Neural crest cell (in vitro differentiated cells): ENCODE measurements at regions not wholly inside any gene's neighbourhood (a gene's known extent, or its start where the extent isn't known, plus 50 kb on each side); places are given as distances from the start of the nearest gene placed in this dataset.

ENCODE experiments used
- DNase-seq: peaks from one replicate; pipeline ENCODE4 v3.0.0; 2021; ENCODE audit warnings: low read depth, mixed read lengths, low spot score
- H3K27ac Mint-ChIP-seq: one replicate; pipeline ENCODE4 v1.8.0; 2021; ENCODE audit warnings: mild to moderate bottlenecking, mixed read lengths; ENCODE audit not compliant: unreplicated experiment
- H3K27me3 Mint-ChIP-seq: 2 replicates; pipeline ENCODE4 v1.8.0; 2021; ENCODE audit warnings: low read depth, mild to moderate bottlenecking, mixed read lengths
- H3K36me3 Mint-ChIP-seq: 2 replicates; pipeline ENCODE4 v1.8.0; 2021; ENCODE audit warnings: low read depth, mild to moderate bottlenecking, mixed read lengths
- H3K4me1 Mint-ChIP-seq: 2 replicates; pipeline ENCODE4 v1.8.0; 2021; ENCODE audit warnings: mixed read lengths
- H3K4me3 Mint-ChIP-seq: one replicate; pipeline ENCODE4 v1.8.0; 2021; ENCODE audit warnings: mild to moderate bottlenecking, mixed read lengths
- H3K9me3 Mint-ChIP-seq: 2 replicates; pipeline ENCODE4 v1.8.0; 2021; ENCODE audit warnings: mixed read lengths
- CTCF ChIP-seq: fragments of 200-600 bp; sonication (generic); conservative IDR thresholded peaks from 2 replicates; pipeline ENCODE4 v1.5.0; 2021; ENCODE audit warnings: antibody characterized with exemption, mild to moderate bottlenecking

- Mint-ChIP-seq H3K4me3 (no peak overlapping the region), H3K36me3 (no peaks in the 10 kb centered on the region), H3K4me1 (peaks cover 32% of the 10 kb centered on the region), H3K27ac (peak overlapping the region; percentile 52), H3K9me3 (no peaks in the 10 kb centered on the region), H3K27me3 (no peaks in the 10 kb centered on the region)
- peak; percentile 45 for DNase-seq
- peak; percentile 16 for TF ChIP-seq CTCF
These were observed 180.0 kb upstream of the IL12B start for GRCh38 chr5:159510282-159510681.

DNA sequence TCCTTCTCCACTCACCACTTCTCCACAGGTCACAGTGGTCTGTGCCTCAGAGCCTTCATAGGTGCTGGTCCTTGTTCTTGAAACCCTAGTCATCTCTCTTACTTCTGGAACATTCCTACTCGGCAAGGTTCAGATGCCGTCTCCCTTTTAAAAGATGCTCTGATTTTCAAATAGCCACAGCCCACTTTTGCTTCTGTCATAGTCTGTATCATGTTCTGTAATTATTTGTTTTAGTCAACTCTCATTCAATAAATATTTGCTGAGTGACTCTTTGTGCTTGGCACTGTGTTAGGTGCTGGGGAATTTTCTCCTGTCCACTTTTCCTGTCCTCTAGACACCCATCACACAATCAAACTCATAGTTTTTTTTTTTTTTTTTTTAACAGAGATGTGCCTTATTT, 181.3 kb upstream of the IL12B start:
- H3K36me3 Mint-ChIP-seq, result no peaks in the 10 kb centered on the region
- no peaks in the 10 kb centered on the region for H3K27me3 Mint-ChIP-seq
- peaks cover 32% of the 10 kb centered on the region for H3K4me1 Mint-ChIP-seq
- H3K9me3 Mint-ChIP-seq, result no peaks in the 10 kb centered on the region
- H3K27ac Mint-ChIP-seq, result no peak overlapping the region
- no peak for DNase-seq
- no peak overlapping the region for H3K4me3 Mint-ChIP-seq
- no peak for TF ChIP-seq CTCF

DNA sequence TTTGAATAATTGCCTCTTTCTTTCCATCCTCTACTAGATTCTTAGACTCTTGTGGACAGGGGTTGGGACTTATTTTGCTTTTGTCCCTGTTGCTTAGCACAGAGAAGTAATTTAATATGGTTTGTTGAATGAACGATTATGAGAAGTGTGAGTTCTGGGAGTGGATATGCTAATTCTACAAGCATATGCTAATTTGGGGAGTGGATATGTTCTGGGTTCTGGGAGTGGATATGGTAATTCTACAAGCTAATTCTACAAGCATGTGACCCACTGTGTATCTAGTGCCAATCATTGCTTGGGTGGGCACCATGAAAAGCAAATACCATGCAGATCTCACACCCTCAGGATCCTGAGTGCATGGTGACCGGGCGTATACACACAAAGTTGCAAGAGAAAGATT, 181.8 kb upstream of the IL12B start:
- no peaks in the 10 kb centered on the region for H3K27me3 Mint-ChIP-seq
- no peak overlapping the region for H3K4me3 Mint-ChIP-seq
- H3K9me3 Mint-ChIP-seq, result no peaks in the 10 kb centered on the region
- no peak overlapping the region for H3K27ac Mint-ChIP-seq
- no peak for DNase-seq
- no peak for TF ChIP-seq CTCF
- no peaks in the 10 kb centered on the region for H3K36me3 Mint-ChIP-seq
- peaks cover 32% of the 10 kb centered on the region for H3K4me1 Mint-ChIP-seq

GRCh38 chr5:159514229-159514810, 184.0 kb upstream of the IL12B start:
- no peaks in the 10 kb centered on the region for H3K36me3 Mint-ChIP-seq
- peaks cover 20% of the 10 kb centered on the region for H3K4me1 Mint-ChIP-seq
- H3K27me3 Mint-ChIP-seq, result no peaks in the 10 kb centered on the region
- no peaks in the 10 kb centered on the region for H3K9me3 Mint-ChIP-seq
- no peak for TF ChIP-seq CTCF
- no peak for DNase-seq
- H3K27ac Mint-ChIP-seq, result peak overlapping the region; percentile 60
- no peak overlapping the region for H3K4me3 Mint-ChIP-seq

- H3K27ac Mint-ChIP-seq, result no peak overlapping the region
- no peaks in the 10 kb centered on the region for H3K36me3 Mint-ChIP-seq
- H3K9me3 Mint-ChIP-seq, result no peaks in the 10 kb centered on the region
- no peak overlapping the region for H3K4me3 Mint-ChIP-seq
- no peaks in the 10 kb centered on the region for H3K27me3 Mint-ChIP-seq
- TF ChIP-seq CTCF, result no peak
- peaks cover 12% of the 10 kb centered on the region for H3K4me1 Mint-ChIP-seq
- DNase-seq, result no peak
These were observed 184.9 kb upstream of the IL12B start for GRCh38 chr5:159515197-159515596.
